Activated CD8-positive, alpha-beta memory T cell treated with anti-CD3 and anti-CD28 coated beads for 4 hours (primary cell): ENCODE measurements at regions not wholly inside any gene's neighbourhood (a gene's known extent, or its start where the extent isn't known, plus 50 kb on each side); places are given as distances from the start of the nearest gene placed in this dataset.

Experiments
- DNase-seq, 2 donors: peaks; one replicate each; pipeline ENCODE4 v3.0.0-alpha.2; 2020; ENCODE audit warnings: low read depth in 2 of 2

GRCh38 chr20:50285376-50286173 is 94.9 kb downstream of the CEBPB start:
- DNase-seq = no peak

DNA sequence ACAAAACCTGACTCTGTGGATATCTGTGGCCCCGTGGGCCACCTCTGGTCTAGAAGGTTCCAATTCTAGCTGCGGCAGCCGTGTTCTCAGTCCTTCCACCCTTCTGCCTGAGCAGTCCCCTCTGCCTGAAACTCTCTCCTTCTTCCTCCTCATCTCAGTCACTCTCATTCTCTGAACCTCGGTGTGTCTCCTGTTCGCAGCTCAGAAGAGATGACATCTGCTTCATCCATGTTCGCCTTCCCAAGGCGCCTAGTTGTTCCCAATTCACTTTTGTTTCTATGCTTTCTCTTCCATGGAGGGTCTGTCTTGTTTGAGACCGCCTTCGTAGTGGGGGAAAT is 95.5 kb downstream of the CEBPB start:
- DNase-seq = no peak

DNA sequence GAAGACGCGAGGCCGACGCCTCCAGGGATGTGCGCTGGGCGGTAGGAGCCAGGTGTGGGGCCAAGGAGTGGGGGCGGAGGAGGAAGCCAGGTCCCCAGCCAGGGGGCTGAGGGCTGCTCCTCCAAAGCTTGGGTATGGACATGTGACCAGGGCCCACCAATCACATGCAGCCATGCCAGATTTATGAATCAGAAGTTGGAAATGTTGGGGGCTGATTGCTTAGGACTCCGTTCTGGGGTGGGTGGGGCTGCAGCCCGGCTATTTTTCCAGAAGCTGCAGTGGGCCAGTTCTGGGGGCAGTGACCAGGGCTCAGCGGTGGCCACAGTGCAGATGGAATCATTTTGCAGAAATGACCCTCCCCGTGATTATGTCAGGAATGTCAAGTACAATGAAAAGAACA is 96.0 kb downstream of the CEBPB start:
- DNase-seq = no peak

DNA sequence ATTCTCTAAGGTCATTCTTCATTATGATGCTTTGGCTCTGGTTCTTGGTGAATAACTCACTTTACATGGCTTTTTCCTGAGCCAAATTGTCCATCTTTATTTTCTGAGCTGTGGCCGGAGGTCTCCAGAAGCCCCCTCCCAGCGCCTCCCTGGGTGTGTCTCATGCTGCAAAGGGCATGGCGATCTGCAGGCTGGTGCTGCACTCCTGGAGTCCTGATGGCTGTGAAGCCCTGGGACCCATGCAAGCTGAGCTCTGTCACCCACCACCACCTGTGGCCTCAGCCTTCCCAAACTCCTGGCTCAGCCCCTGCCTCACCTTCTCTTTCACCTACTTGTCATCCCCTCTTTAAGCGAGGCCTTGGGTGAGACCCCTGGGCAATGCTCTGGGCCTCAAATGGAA is 96.9 kb downstream of the CEBPB start:
- no peak for DNase-seq

- DNase-seq = no peak
Observed at GRCh38 chr20:50288128-50288623, 97.5 kb downstream of the CEBPB start.

GRCh38 chr20:50289581-50289980 is 99.0 kb downstream of the CEBPB start:
- no peak for DNase-seq

DNA sequence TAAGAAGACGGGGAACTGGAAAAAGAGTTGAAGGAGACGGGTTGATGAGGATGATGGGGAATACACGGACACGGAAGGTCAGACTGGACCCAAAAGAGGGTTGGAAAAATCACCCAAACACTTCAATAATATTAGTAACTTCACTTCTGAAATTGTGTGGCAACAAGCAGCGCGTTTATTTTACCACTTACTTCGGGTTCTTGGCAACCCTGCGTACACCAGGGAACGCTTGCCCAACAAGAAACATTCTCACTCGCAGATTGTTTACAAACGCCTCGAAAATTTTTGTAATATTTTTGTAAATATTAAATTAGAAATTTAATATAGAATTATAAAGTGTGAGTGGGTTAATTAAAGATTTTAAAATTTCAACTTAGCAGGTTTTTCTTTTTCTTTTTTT is 99.5 kb downstream of the CEBPB start:
- DNase-seq = no peak

- no peak for DNase-seq
Observed at GRCh38 chr20:50290808-50291207, 100.2 kb downstream of the CEBPB start.

- DNase-seq = no peak
Observed at GRCh38 chr20:50291254-50292078, 100.8 kb downstream of the CEBPB start.

GRCh38 chr20:50292079-50292590 is 101.5 kb downstream of the CEBPB start:
- DNase-seq = no peak

- no peak for DNase-seq
Observed at GRCh38 chr20:50292591-50293283, 102.1 kb downstream of the CEBPB start.

DNA sequence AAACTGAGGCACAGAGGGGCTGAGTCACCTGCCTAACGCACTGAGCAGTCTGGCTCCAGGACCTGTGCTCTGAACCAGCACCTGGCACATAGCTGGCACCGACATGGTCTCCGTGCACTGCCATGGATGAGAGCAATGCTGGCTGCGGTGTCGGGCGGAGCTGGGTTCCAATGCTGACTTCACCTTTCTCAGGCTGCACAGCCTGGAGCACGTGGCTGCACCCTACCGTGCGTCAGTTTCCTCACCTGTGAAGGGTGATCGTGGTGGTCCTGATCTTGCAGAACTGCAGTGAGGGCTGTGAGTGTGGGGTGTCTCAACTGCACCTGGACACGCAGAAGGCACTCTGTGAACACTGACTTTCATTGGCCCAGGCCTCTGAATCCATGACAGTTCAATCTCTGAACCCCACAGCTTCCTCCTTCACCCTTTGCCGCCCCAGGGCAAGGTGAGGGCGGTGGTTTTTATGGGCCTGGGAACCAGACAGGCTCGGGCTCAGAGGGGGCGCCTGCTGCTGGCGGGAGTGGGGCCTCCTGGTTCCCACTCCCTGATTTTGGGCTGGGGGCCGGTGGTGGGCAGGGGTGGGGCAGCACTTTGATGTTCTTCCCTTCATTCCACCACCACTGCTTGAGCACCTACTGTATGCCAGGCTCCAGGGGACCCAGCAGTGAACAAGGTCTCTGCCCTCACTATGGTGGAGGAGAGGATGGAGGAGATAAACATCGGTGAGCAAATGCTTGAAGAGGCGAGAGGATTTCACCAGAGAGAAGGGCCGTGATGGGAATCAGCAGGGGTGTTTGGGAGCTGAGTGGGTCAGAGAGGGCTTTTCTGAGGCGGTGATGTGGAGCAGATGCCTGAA is 102.9 kb downstream of the CEBPB start:
- no peak for DNase-seq

DNA sequence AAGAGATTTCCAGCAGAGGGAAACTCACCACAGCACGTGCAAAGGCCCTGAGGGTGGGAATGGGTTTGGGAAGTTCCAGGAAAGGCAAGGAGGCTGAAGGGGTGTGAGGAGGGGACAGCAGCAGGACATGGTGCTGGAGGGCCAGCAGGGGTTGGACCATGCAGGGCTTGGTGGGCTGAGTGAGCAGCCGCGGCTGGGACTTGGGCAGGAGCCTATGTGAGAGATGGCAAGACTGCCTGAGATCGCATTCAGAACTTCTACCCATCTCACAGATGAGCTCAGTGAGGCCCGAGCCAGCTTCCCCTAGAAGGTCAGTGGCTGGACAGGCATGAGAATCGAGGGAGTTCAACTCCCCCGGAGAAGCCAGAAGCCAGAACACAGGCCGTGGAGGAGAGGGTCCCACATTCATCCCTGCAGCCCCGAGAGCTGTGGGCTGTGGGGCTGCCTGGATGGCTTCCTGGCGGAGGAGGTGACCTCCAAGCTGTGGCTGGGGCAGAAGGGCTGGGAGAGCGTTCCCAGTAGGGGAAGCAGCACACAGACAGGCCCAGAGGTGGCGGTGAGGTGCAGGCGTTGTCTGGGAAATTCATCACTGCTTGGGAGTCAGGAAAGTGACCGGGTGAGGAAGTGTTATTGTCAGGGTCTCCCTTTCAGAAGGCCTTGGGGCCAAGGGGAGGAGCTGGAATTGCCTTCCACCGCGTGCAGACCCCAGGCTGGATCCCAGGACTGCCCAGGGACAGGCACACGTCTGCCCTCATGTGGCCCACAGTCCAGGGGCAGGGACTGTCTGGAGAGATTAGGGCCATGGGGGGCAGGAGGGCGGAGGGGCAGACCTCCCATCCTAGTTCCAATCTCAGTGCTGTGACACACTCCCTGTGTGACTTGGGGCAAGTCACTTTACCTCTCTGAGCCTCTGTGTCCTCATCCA is 103.8 kb downstream of the CEBPB start:
- DNase-seq = no peak

DNA sequence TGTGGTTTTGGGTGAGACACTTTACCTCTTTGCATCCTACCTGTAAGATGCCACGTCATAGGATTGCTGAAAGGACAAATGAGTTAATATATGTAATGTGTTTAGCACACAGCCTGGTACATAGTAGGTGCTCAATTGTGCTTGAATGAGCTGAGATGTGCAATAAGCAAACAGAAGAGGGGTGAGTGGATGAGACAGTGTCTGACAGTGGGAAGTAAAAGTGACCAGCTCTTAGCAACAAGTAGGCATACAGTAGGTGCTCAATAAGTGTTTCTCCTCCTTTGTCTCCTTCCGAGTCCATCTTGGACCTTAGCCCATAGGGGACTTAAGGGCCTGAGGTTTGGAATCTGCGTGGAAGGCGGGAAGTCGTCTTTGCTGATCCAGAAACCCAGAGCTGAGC is 104.7 kb downstream of the CEBPB start:
- no peak for DNase-seq

DNA sequence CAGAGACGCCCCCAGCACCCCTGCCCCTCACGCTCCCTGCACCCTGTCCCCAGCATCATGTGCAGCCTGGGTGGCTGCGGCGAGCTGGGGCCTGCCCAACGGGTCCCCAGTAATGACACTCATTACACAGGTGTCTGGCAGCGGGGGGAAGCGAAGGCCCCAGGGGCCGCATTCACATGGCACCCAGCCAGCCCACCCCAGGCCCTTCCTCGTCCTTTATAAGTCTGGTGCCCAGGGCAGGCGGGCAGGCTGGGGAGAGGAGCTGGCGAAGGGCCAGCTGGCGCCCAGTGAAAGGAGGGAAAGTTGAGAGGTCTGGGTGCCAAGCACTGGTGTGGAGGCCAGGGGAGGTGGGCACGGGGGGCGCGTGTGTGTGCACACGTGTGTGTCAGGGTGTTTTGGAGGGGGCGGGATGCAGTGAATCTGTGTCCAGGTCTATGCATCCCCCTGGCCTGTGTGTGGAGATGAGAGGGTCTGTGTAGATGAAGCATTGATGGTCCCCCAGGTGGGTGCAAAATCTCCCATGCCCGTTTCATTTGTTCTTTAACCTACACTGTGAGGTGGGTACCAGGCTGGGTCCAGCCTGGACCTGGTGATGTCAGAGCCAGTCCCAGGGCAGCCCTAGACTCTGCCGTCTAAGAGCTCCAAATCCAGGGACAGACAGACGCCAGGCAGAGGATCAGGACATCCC is 105.3 kb downstream of the CEBPB start:
- no peak for DNase-seq

DNA sequence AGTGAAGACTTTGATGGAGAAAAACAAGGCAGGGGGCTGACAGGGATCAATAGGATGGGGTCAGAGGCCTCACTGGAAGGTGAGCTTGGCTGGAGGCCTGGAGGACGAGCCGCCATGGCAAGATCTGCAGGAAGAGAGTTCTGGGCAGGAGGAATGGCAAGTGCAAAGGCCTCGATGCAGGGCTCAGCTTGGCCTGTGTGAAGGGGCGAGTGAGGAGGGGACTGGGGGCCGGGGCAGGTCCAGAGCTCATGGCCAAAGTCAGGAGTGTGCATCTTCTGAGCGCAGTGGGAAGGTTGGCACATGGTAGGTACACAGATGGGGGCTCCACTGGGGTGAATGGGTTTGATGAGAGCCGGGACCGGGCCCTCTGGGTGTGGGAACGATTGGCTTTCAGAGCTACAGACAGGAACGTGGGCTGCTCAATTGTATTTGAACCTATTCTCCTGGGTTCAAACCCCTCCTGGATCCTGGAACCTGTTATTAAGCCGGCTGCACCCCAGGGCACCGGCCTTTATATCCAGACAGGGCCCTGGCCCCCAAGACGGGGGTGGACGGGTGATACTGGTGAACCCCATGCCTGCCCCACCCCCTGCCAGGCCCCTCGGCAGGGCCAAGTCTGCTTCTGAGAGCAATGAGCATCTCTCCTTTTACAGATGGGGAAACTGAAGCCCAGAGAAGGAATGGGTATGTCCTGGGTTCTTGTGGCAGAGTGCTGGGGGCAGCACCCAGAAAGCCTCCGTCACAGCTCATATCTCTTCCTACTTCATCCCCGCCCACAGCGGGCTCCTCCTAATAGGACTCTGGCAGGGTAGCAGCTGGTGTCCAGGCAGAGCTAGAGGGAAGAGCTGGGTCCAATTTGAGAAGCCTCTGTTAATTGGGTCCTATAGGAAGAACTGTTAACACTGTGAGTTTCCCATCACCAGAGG is 106.1 kb downstream of the CEBPB start:
- DNase-seq = no peak

DNA sequence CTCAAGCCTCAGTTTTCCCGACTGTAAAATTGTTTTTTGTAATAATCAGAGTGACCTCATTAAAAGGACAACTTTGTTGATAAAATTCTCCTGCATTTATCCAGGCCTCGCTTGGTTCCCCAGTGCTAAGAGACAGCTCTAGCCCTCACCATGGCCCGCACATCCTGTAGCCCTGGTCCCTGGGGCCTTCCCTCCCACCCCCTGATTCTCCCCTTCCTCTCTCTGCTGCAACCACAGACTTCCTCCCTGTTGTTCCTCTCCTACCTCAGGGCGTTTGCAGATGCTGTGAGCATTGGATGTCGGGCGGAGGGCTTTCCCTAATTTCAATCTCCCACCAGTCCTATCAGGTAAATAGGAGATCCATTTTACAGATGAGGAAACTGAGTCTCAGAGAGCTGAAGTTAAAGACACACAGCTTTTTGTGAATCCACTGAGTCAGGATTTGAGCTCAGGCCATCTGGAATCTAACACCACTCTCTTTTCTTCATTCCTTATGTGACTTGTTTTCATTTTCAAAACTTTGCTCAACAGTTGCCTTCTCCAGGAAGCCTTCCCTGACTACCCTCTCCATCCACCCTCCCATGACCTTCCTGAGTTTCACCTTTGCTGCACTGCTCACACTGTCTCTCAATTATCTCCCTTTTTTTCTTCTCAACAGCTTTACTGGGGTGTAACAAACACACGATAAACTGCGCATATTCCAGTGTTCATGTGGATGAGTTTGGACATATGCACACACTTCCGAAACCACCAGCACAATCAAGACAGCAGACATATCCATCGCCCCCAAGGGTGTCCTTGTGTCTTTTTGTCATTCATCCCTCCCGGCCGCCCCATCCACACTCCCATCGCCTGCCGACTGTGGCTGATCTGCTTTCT is 107.1 kb downstream of the CEBPB start:
- DNase-seq = no peak
